ENCODE measurements at regions not wholly inside any gene's neighbourhood (a gene's known extent, or its start where the extent isn't known, plus 50 kb on each side); places are given as distances from the start of the nearest gene placed in this dataset.

- Histone ChIP-seq H3K27ac (ENCODE audit: low read depth in 2 of 2, low read length in 2 of 2) (no peak overlapping the region), H3K4me1 (ENCODE audit: control insufficient read depth in 2 of 2, insufficient read depth in 2 of 2, low read length in 2 of 2) (no peaks in the 10 kb centered on the region), H3K9me3 (ENCODE audit: control insufficient read depth in 2 of 2, low read length in 2 of 2) (no peaks in the 10 kb centered on the region), H3K36me3 (ENCODE audit: control insufficient read depth in 2 of 2, insufficient read depth in 2 of 2, low read length in 2 of 2) (no peaks in the 10 kb centered on the region), H3K27me3 (ENCODE audit: control insufficient read depth in 2 of 2, insufficient read depth in 2 of 2, low read length in 2 of 2) (no peaks in the 10 kb centered on the region), H3K4me3 (ENCODE audit: low read length in 2 of 2) (no peak overlapping the region), H3K9ac (ENCODE audit: low read depth in 1 of 2, low read length in 2 of 2) (no peak overlapping the region)
These were observed 194.0 kb downstream of the MYLK4 start for GRCh38 chr6:2556761-2557160.

DNA sequence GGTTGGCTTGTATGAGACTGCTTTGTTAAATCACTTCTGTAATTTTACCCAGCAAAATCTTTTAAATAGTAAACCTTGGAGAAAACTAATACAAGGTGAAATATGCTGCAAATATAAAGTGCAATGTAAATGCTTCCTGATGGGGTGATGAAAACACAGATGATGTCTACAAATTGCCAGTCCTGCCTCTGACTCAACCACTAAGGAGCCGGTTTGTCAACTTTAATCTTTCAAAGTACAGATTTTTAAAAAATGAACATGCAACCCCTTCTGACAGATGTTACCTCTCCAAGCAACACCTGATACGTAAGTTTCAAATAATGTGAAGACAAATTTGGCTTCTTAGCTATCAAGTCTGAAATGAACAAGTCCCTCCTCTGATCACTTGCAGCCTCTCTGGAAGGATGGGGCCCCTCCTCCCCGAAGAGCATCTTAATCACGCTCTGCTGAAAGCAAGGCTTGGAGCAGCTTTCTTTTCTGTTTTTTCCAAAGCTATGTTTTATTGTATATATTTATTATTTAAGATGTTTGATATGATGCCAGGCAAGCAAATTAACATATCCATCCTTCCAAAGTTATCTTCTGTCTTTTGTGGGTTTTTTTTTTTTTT lies 196.0 kb downstream of the MYLK4 start:
- H3K9me3 ChIP-seq (ENCODE audit: control insufficient read depth in 2 of 2, low read length in 2 of 2), result no peaks in the 10 kb centered on the region
- no peak overlapping the region for H3K27ac ChIP-seq (ENCODE audit: low read depth in 2 of 2, low read length in 2 of 2)
- H3K36me3 ChIP-seq (ENCODE audit: control insufficient read depth in 2 of 2, insufficient read depth in 2 of 2, low read length in 2 of 2), result no peaks in the 10 kb centered on the region
- no peaks in the 10 kb centered on the region for H3K27me3 ChIP-seq (ENCODE audit: control insufficient read depth in 2 of 2, insufficient read depth in 2 of 2, low read length in 2 of 2)
- no peak overlapping the region for H3K9ac ChIP-seq (ENCODE audit: low read depth in 1 of 2, low read length in 2 of 2)
- no peaks in the 10 kb centered on the region for H3K4me1 ChIP-seq (ENCODE audit: control insufficient read depth in 2 of 2, insufficient read depth in 2 of 2, low read length in 2 of 2)
- H3K4me3 ChIP-seq (ENCODE audit: low read length in 2 of 2), result no peak overlapping the region

- no peak overlapping the region for H3K9ac ChIP-seq (ENCODE audit: low read depth in 1 of 2, low read length in 2 of 2)
- H3K4me1 ChIP-seq (ENCODE audit: control insufficient read depth in 2 of 2, insufficient read depth in 2 of 2, low read length in 2 of 2), result no peaks in the 10 kb centered on the region
- no peaks in the 10 kb centered on the region for H3K36me3 ChIP-seq (ENCODE audit: control insufficient read depth in 2 of 2, insufficient read depth in 2 of 2, low read length in 2 of 2)
- no peaks in the 10 kb centered on the region for H3K27me3 ChIP-seq (ENCODE audit: control insufficient read depth in 2 of 2, insufficient read depth in 2 of 2, low read length in 2 of 2)
- no peak overlapping the region for H3K4me3 ChIP-seq (ENCODE audit: low read length in 2 of 2)
- H3K27ac ChIP-seq (ENCODE audit: low read depth in 2 of 2, low read length in 2 of 2), result no peak overlapping the region
- no peaks in the 10 kb centered on the region for H3K9me3 ChIP-seq (ENCODE audit: control insufficient read depth in 2 of 2, low read length in 2 of 2)
These were observed 198.1 kb downstream of the MYLK4 start for GRCh38 chr6:2552526-2553154.

DNA sequence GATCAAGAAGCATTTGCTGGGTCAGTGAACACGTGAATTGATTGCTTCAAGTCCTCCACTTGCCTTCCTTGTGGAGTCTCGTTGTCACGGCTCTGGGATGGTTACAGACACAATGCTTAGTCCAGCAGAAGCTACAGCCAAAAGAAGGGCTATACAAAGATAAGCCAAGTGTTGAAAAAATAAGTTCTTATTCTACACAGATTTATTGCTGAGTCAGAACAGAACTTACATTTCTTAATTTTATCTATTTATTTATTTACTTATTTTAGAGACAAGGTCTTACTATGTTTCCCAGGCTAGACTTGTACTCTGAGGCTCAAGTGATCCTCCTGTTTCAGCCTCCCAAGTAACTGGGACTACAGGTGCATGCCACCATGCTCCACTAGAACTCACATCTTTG lies 199.0 kb downstream of the MYLK4 start:
- H3K36me3 ChIP-seq (ENCODE audit: control insufficient read depth in 2 of 2, insufficient read depth in 2 of 2, low read length in 2 of 2), result no peaks in the 10 kb centered on the region
- H3K4me3 ChIP-seq (ENCODE audit: low read length in 2 of 2), result no peak overlapping the region
- no peaks in the 10 kb centered on the region for H3K9me3 ChIP-seq (ENCODE audit: control insufficient read depth in 2 of 2, low read length in 2 of 2)
- no peak overlapping the region for H3K9ac ChIP-seq (ENCODE audit: low read depth in 1 of 2, low read length in 2 of 2)
- H3K27me3 ChIP-seq (ENCODE audit: control insufficient read depth in 2 of 2, insufficient read depth in 2 of 2, low read length in 2 of 2), result no peaks in the 10 kb centered on the region
- no peak overlapping the region for H3K27ac ChIP-seq (ENCODE audit: low read depth in 2 of 2, low read length in 2 of 2)
- H3K4me1 ChIP-seq (ENCODE audit: control insufficient read depth in 2 of 2, insufficient read depth in 2 of 2, low read length in 2 of 2), result no peaks in the 10 kb centered on the region

DNA sequence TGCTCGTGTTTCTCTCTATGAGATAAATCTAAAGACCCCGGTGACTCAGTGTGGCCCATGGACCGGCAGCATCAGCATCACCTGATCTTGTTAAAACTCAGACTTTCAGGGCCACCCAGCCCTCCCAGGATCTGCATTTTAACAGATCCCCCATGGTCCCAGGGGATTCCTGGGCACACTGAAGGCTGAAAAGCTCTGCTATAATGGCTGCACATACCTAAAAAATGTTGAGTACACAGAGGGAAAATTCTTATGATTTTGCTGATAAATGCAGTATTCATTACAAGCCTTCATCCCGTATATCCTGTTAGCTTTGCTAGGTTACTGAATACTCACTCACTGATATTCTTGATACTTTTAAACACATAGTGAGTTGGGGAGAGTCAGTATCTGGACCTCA lies 200.5 kb downstream of the MYLK4 start:
- Histone ChIP-seq H3K4me1 (ENCODE audit: control insufficient read depth in 2 of 2, insufficient read depth in 2 of 2, low read length in 2 of 2) (no peaks in the 10 kb centered on the region), H3K9me3 (ENCODE audit: control insufficient read depth in 2 of 2, low read length in 2 of 2) (no peaks in the 10 kb centered on the region), H3K4me3 (ENCODE audit: low read length in 2 of 2) (no peak overlapping the region), H3K9ac (ENCODE audit: low read depth in 1 of 2, low read length in 2 of 2) (no peak overlapping the region), H3K27ac (ENCODE audit: low read depth in 2 of 2, low read length in 2 of 2) (no peak overlapping the region), H3K36me3 (ENCODE audit: control insufficient read depth in 2 of 2, insufficient read depth in 2 of 2, low read length in 2 of 2) (no peaks in the 10 kb centered on the region), H3K27me3 (ENCODE audit: control insufficient read depth in 2 of 2, insufficient read depth in 2 of 2, low read length in 2 of 2) (no peaks in the 10 kb centered on the region)

GRCh38 chr6:2549834-2550233 lies 200.9 kb downstream of the MYLK4 start:
- Histone ChIP-seq H3K27me3 (ENCODE audit: control insufficient read depth in 2 of 2, insufficient read depth in 2 of 2, low read length in 2 of 2) (no peaks in the 10 kb centered on the region), H3K27ac (ENCODE audit: low read depth in 2 of 2, low read length in 2 of 2) (no peak overlapping the region), H3K4me1 (ENCODE audit: control insufficient read depth in 2 of 2, insufficient read depth in 2 of 2, low read length in 2 of 2) (no peaks in the 10 kb centered on the region), H3K9ac (ENCODE audit: low read depth in 1 of 2, low read length in 2 of 2) (no peak overlapping the region), H3K36me3 (ENCODE audit: control insufficient read depth in 2 of 2, insufficient read depth in 2 of 2, low read length in 2 of 2) (no peaks in the 10 kb centered on the region), H3K4me3 (ENCODE audit: low read length in 2 of 2) (no peak overlapping the region), H3K9me3 (ENCODE audit: control insufficient read depth in 2 of 2, low read length in 2 of 2) (no peaks in the 10 kb centered on the region)

DNA sequence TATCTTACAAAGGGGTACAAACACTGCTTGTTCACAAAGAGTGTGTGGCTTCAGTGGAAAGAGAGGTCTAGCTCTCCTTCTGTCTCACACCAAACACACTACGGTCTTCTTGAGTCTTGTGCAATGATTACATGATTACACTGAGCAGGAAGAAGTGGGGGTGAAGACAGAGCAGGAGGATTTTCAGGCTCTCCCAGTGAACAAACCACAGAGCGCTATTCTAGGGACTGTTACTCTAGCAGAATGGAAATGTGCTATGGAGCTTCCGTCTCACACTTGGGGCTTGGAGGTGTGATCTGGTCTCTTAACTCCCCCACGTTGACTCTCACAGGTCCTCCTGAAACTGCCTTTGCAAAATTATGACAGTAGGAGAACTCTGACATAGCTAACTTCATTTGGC lies 203.4 kb downstream of the MYLK4 start:
- H3K36me3 ChIP-seq (ENCODE audit: control insufficient read depth in 2 of 2, insufficient read depth in 2 of 2, low read length in 2 of 2), result no peaks in the 10 kb centered on the region
- H3K4me3 ChIP-seq (ENCODE audit: low read length in 2 of 2), result no peak overlapping the region
- H3K4me1 ChIP-seq (ENCODE audit: control insufficient read depth in 2 of 2, insufficient read depth in 2 of 2, low read length in 2 of 2), result peaks cover 0 to 5% of the 10 kb centered on the region in 2 donors
- H3K9me3 ChIP-seq (ENCODE audit: control insufficient read depth in 2 of 2, low read length in 2 of 2), result no peaks in the 10 kb centered on the region
- no peaks in the 10 kb centered on the region for H3K27me3 ChIP-seq (ENCODE audit: control insufficient read depth in 2 of 2, insufficient read depth in 2 of 2, low read length in 2 of 2)
- H3K27ac ChIP-seq (ENCODE audit: low read depth in 2 of 2, low read length in 2 of 2), result no peak overlapping the region
- no peak overlapping the region for H3K9ac ChIP-seq (ENCODE audit: low read depth in 1 of 2, low read length in 2 of 2)

DNA sequence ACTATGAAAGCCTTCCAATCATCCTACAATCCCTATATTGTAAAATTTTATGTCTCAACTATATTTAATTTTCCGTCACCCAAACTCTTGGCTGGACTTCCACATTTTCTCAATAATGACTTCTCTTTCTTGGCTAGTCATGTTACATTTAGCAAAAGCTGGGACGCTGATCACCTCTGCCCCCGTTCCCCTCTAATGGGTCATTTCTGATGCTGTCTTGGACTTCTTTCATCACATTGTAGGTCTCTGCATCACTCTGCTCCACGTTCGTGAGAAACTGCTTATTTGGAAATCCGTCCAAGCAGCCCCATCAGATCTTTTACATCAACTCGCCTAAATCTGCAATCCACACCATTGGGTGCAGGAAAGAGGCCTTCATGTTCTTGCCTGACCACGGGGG lies 203.8 kb downstream of the MYLK4 start:
- Histone ChIP-seq H3K36me3 (ENCODE audit: control insufficient read depth in 2 of 2, insufficient read depth in 2 of 2, low read length in 2 of 2) (no peaks in the 10 kb centered on the region), H3K27me3 (ENCODE audit: control insufficient read depth in 2 of 2, insufficient read depth in 2 of 2, low read length in 2 of 2) (no peaks in the 10 kb centered on the region), H3K4me3 (ENCODE audit: low read length in 2 of 2) (no peak overlapping the region), H3K9me3 (ENCODE audit: control insufficient read depth in 2 of 2, low read length in 2 of 2) (no peaks in the 10 kb centered on the region), H3K4me1 (ENCODE audit: control insufficient read depth in 2 of 2, insufficient read depth in 2 of 2, low read length in 2 of 2) (peaks cover 0 to 7% of the 10 kb centered on the region in 2 donors), H3K9ac (ENCODE audit: low read depth in 1 of 2, low read length in 2 of 2) (no peak overlapping the region), H3K27ac (ENCODE audit: low read depth in 2 of 2, low read length in 2 of 2) (no peak overlapping the region)

DNA sequence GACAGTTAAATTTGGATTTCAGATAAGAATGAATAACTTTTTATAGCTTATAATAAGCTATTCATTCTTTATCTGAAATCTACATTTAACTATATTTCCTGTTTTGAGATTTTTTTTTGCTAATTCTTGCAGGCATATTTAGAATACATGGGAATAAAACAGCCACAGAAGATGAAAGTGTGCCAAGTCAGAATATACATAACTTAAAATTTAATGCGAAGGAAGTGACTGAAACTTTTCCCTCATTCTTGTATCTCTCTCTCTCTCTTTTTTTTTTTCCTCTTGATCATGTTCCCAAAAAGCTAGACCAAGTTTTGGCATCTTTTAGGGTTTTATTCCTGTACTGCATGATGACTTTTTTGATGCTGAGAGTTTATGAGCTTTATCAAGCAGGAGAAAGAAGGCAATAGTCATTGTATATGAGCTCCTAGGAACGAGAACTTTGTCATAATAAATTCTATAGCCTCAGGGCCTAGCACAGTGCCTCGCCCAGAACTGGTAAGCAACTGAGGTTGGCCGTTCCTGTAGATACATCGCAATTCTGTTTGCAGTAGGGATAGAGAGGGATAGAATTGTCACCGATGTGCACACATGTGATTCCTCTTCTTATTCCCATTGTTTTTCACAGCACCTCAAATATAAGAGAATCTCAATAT lies 205.2 kb downstream of the MYLK4 start:
- no peak overlapping the region for H3K9ac ChIP-seq (ENCODE audit: low read depth in 1 of 2, low read length in 2 of 2)
- H3K9me3 ChIP-seq (ENCODE audit: control insufficient read depth in 2 of 2, low read length in 2 of 2), result no peaks in the 10 kb centered on the region
- H3K27me3 ChIP-seq (ENCODE audit: control insufficient read depth in 2 of 2, insufficient read depth in 2 of 2, low read length in 2 of 2), result no peaks in the 10 kb centered on the region
- no peak overlapping the region for H3K27ac ChIP-seq (ENCODE audit: low read depth in 2 of 2, low read length in 2 of 2)
- no peak overlapping the region for H3K4me3 ChIP-seq (ENCODE audit: low read length in 2 of 2)
- peaks cover 0 to 7% of the 10 kb centered on the region in 2 donors for H3K4me1 ChIP-seq (ENCODE audit: control insufficient read depth in 2 of 2, insufficient read depth in 2 of 2, low read length in 2 of 2)
- H3K36me3 ChIP-seq (ENCODE audit: control insufficient read depth in 2 of 2, insufficient read depth in 2 of 2, low read length in 2 of 2), result no peaks in the 10 kb centered on the region

DNA sequence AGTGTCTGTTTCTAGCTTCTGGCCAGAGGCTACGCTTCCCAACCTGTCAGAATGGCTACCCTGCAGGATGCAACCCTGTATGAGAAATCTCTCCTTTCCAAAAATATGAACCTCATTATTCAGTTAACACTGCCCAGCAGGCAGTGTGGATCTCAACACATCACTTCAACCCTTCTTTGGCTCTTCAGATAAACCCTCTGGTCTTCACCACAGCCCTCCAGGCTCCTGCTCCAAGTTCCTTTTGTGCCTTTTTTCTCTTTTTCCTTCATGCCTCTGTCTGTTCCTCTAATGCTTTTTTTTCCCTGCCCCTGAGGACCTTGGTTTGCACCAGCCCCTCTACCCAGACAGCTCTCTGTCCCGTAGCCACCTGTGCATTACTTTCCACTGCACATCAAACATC lies 207.4 kb downstream of the MYLK4 start:
- Histone ChIP-seq H3K9me3 (ENCODE audit: control insufficient read depth in 2 of 2, low read length in 2 of 2) (no peaks in the 10 kb centered on the region), H3K27ac (ENCODE audit: low read depth in 2 of 2, low read length in 2 of 2) (no peak overlapping the region), H3K9ac (ENCODE audit: low read depth in 1 of 2, low read length in 2 of 2) (no peak overlapping the region), H3K4me1 (ENCODE audit: control insufficient read depth in 2 of 2, insufficient read depth in 2 of 2, low read length in 2 of 2) (peaks cover 0 to 7% of the 10 kb centered on the region in 2 donors), H3K4me3 (ENCODE audit: low read length in 2 of 2) (no peak overlapping the region), H3K36me3 (ENCODE audit: control insufficient read depth in 2 of 2, insufficient read depth in 2 of 2, low read length in 2 of 2) (no peaks in the 10 kb centered on the region), H3K27me3 (ENCODE audit: control insufficient read depth in 2 of 2, insufficient read depth in 2 of 2, low read length in 2 of 2) (no peaks in the 10 kb centered on the region)

All from mucosa of rectum (tissue), 2 donors.